ENCODE measurements at regions not wholly inside any gene's neighbourhood (a gene's known extent, or its start where the extent isn't known, plus 50 kb on each side); places are given as distances from the start of the nearest gene placed in this dataset.

GRCh38 chr6:144413418-144413817 is 128.3 kb downstream of the UTRN start:
- Histone ChIP-seq H3K4me3 (no peak overlapping the region), H3K27me3 (no peaks in the 10 kb centered on the region), H3K4me1 (no peaks in the 10 kb centered on the region), H3K9me3 (no peaks in the 10 kb centered on the region), H3K36me3 (no peaks in the 10 kb centered on the region), H3K27ac (no peak overlapping the region)
- no peak for DNase-seq
- no peak for TF ChIP-seq CTCF (IDR thresholded peaks at IDR 0.05)
- no peak for TF ChIP-seq POLR2A (IDR thresholded peaks at IDR 0.05)
- intact Hi-C loops (cut with DNase I; ENCODE audit: low total_unique reads), result no loop called here

- no peak overlapping the region for H3K4me3 ChIP-seq
- H3K27me3 ChIP-seq, result no peaks in the 10 kb centered on the region
- H3K36me3 ChIP-seq, result no peaks in the 10 kb centered on the region
- H3K4me1 ChIP-seq, result peaks cover 0 to 2% of the 10 kb centered on the region in 2 donors
- H3K27ac ChIP-seq, result no peak overlapping the region
- no peak for DNase-seq
- intact Hi-C loops (cut with DNase I; ENCODE audit: low total_unique reads), result no loop called here
- TF ChIP-seq CTCF (IDR thresholded peaks at IDR 0.05) (no peak), POLR2A (IDR thresholded peaks at IDR 0.05) (no peak)
- no peaks in the 10 kb centered on the region for H3K9me3 ChIP-seq
These were observed 129.9 kb downstream of the UTRN start for GRCh38 chr6:144415014-144415413.

GRCh38 chr6:144415835-144416237 is 130.7 kb downstream of the UTRN start:
- Histone ChIP-seq H3K4me1 (peaks cover 0 to 2% of the 10 kb centered on the region in 2 donors), H3K36me3 (no peaks in the 10 kb centered on the region), H3K4me3 (no peak overlapping the region), H3K27me3 (no peaks in the 10 kb centered on the region), H3K27ac (no peak overlapping the region), H3K9me3 (no peaks in the 10 kb centered on the region)
- intact Hi-C loops (cut with DNase I; ENCODE audit: low total_unique reads), result no loop called here
- TF ChIP-seq POLR2A (IDR thresholded peaks at IDR 0.05) (no peak), CTCF (IDR thresholded peaks at IDR 0.05) (no peak)
- no peak for DNase-seq

GRCh38 chr6:144416244-144416643 is 131.1 kb downstream of the UTRN start:
- H3K4me1 ChIP-seq, result peaks cover 0 to 2% of the 10 kb centered on the region in 2 donors
- intact Hi-C loops (cut with DNase I; ENCODE audit: low total_unique reads), result no loop called here
- H3K36me3 ChIP-seq, result no peaks in the 10 kb centered on the region
- DNase-seq, result no peak
- TF ChIP-seq POLR2A (IDR thresholded peaks at IDR 0.05) (no peak), CTCF (IDR thresholded peaks at IDR 0.05) (no peak)
- H3K4me3 ChIP-seq, result no peak overlapping the region
- H3K9me3 ChIP-seq, result no peaks in the 10 kb centered on the region
- H3K27me3 ChIP-seq, result no peaks in the 10 kb centered on the region
- no peak overlapping the region for H3K27ac ChIP-seq

GRCh38 chr6:144416773-144417172 is 131.6 kb downstream of the UTRN start:
- no peak for DNase-seq
- no peaks in the 10 kb centered on the region for H3K36me3 ChIP-seq
- peaks cover 0 to 2% of the 10 kb centered on the region in 2 donors for H3K4me1 ChIP-seq
- H3K9me3 ChIP-seq, result no peaks in the 10 kb centered on the region
- TF ChIP-seq CTCF (IDR thresholded peaks at IDR 0.05), result no peak
- H3K27me3 ChIP-seq, result no peaks in the 10 kb centered on the region
- intact Hi-C loops (cut with DNase I; ENCODE audit: low total_unique reads), result no loop called here
- H3K4me3 ChIP-seq, result no peak overlapping the region
- no peak overlapping the region for H3K27ac ChIP-seq
